ENCODE measurements at regions not wholly inside any gene's neighbourhood (a gene's known extent, or its start where the extent isn't known, plus 50 kb on each side); places are given as distances from the start of the nearest gene placed in this dataset.

- no peak for TF ChIP-seq EZH2 (IDR thresholded peaks at IDR 0.05; ENCODE audit: borderline replicate concordance, low read depth, low read length, severe bottlenecking)
- TF ChIP-seq CTCF (IDR thresholded peaks at IDR 0.05; ENCODE audit: borderline replicate concordance, extremely low read depth, low read length, poor library complexity, severe bottlenecking): no peak
These were observed 73.8 kb upstream of the S1PR1 start for GRCh38 chr1:101162736-101163735.

Data from DND-41 (cell line).